GM18909 (cell line): ENCODE measurements at regions not wholly inside any gene's neighbourhood (a gene's known extent, or its start where the extent isn't known, plus 50 kb on each side); places are given as distances from the start of the nearest gene placed in this dataset.
"Not testable (repeated sequence)": the region's sequence is repeated elsewhere in the genome, so short reads cannot be mapped to it uniquely, and the experiment has no call there.

ENCODE experiments used
- ATAC-seq: cut with Tn5 transposase; IDR thresholded peaks from one replicate; pipeline ENCODE4 v1.9.1; 2021; ENCODE audit warnings: mild to moderate bottlenecking; ENCODE audit not compliant: unreplicated experiment, poor library complexity

DNA sequence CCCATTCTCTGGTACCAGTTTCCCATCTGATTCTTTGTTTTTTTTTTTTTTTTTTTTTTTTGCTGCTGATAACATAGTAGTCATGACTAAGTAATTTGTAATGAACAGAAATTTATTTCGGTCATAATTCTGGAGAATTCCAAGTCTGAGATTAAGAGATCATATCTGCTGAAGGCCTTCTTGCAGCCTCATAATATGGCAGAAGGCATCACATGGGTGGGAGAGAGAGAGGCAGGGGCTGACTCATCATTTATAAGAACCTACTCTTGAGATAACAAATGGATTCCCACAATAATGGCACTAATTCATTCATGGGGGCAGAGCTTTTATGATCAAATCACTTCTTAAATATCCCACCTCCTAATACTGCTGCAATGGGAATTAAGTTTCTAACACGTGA lies 1034.3 kb downstream of the STIM2 start:
- ATAC-seq = no peak

DNA sequence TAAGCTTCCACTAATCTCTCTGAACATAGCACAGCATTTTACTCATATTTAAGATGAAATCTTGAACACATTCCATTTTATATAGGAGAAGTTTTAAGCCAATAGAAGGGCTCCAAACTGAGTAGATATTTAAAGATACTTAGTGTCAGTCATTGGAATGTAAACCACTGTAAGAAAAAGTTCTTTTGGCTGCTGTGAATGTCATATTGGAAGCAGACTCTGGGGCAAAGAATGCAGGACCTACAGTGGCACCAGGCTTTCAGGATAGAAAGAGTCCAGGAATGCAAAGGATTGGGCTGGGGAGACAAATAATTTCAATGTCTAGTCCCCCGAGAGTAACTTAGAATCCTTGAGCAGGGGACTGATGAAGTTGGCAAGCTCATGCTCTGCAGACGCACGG lies 1047.7 kb downstream of the STIM2 start:
- ATAC-seq = no peak

DNA sequence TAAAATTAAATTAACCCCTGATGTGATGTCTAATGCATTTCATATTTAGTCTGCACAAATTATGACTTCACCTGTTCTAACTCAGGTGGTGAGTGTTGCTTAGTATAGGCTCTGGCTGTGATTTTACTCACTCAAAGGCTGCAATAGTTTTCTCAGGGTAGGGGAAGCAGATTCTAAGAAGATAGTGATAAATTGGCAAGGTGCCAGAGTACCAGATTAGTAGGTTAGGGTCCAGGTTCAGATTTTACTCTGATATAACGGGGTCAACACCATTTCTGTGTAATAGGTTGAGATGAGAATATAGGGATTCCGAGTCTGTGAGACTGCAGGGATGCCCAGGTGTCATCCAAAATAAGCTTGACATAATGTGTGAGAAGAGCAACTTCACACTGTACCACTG lies 1049.6 kb downstream of the STIM2 start:
- ATAC-seq = no peak

DNA sequence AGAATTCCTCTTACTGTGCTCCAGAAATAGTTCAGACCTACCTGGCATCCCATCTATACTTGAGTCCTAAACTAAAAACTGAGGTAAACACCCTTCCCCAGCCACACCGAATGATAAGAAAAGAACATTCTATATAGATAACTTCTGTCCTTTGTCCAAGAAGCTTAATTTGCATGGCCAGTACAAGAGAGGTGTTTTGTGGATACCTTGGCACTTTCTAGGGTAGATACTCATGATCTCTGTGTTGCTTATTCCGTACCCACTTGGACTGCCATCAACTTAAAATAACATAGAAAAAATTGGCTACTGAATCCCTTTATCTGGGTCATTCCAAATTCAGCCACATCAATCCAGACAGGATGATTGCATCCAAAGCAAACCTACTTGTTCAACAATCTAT lies 1050.4 kb downstream of the STIM2 start:
- no peak for ATAC-seq

- no peak for ATAC-seq
These were observed 1053.1 kb downstream of the STIM2 start for GRCh38 chr4:27913738-27914137.

DNA sequence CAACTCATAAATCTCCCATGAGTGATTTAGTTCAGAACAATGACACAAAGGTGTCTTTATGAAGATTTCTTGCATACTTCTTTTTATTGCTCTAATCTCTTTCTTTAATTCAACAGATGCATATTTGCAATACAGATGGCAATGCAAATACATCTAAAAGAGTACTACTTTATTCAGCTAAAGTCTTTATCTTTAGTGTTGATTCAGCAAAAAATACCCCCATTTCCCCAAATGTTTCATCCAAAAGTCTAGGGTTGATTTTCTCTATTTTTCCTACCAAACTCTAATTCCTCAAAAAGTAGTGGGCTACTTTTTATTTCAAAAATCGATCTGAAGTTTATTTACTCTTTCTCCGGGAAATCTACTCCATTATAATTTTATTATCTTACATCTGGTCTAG lies 1055.2 kb downstream of the STIM2 start:
- ATAC-seq = no peak

- no peak for ATAC-seq
These were observed 1056.0 kb downstream of the STIM2 start for GRCh38 chr4:27916452-27917184.

- no peak for ATAC-seq
These were observed 1056.7 kb downstream of the STIM2 start for GRCh38 chr4:27917381-27917780.

DNA sequence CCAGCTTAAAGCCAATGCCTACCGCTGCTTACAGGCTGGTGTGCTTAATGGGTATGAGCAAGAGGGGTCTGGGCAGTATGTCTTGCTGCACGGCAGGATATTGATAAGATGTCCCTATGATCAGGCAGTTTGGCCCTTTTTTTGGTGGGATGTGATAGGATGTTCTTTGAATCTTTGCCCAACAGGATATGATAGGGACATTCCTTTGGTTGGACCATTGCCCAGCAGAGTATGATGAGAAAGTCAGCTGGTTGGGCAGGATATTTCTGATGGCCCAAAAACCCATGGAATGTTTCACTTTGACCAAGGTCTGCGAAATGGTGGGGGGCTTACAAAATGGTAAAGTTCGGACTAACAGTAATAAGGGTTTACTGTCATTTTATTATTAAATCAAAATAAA lies 1060.6 kb downstream of the STIM2 start:
- no peak for ATAC-seq

GRCh38 chr4:27928761-27929540 lies 1068.3 kb downstream of the STIM2 start:
- ATAC-seq = no peak

DNA sequence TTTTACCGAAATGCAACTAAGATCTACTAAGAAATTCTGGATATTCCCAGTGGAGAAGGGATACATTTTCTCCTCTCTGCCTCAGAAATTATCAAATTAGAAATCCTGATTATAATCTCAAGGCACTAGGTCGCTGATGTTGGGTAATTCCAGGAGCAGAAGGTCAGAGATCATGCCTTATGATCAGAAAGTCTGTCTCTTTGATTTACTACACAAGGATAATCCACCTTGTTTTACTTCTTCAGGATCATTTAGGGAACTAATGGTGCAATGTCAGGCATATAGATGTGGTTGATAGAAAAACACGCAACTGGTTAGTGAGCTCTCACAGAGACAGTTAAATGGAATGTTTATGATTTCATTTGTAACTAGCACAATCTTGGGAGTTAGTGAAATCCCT lies 1069.7 kb downstream of the STIM2 start:
- ATAC-seq = no peak

DNA sequence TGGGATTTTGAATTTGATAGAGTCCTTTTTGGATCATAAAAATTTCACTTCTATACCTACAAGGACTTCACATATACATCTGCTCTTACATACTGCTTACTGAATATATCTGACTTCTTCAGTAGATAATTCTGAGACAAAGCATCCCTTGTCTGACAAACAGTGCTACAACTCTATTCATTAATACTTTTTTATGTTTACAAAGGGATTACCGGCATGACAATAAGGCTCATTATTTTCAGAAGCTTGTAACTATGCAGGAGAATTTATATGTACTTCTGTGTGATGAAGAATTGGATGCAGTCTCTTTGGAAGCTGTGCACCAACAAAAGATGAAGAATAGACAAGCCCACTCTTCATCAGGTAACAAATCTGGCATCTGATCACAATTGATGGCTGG lies 1070.3 kb downstream of the STIM2 start:
- ATAC-seq = no peak

DNA sequence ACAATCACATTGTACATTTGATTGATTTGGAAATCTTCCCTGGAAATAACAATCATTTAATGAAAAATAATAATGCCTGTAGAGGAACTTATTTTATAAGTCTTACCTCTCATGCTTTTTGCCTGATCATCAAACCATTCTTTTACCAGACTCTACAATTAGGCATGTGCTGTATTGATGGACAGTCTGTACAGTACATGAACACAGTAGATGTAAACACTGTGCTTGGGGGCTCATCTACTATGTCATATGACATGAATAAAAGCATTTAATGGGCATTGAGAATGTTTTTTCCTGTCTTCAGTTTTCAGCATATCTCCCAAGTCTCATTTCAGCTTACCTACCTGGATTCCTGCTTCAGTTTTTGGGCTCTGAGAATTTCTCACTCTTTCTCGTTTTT lies 1070.9 kb downstream of the STIM2 start:
- no peak for ATAC-seq

GRCh38 chr4:27934871-27935270 lies 1074.2 kb downstream of the STIM2 start:
- no peak for ATAC-seq

GRCh38 chr4:27946799-27947198 lies 1086.2 kb downstream of the STIM2 start:
- ATAC-seq = no peak

GRCh38 chr4:27947302-27947701 lies 1086.7 kb downstream of the STIM2 start:
- no peak for ATAC-seq

GRCh38 chr4:27964095-27964494 lies 1103.5 kb downstream of the STIM2 start:
- no peak for ATAC-seq

GRCh38 chr4:27966664-27967063 lies 1106.0 kb downstream of the STIM2 start:
- ATAC-seq = no peak

- ATAC-seq = no peak
These were observed 1112.4 kb downstream of the STIM2 start for GRCh38 chr4:27973056-27973455.

DNA sequence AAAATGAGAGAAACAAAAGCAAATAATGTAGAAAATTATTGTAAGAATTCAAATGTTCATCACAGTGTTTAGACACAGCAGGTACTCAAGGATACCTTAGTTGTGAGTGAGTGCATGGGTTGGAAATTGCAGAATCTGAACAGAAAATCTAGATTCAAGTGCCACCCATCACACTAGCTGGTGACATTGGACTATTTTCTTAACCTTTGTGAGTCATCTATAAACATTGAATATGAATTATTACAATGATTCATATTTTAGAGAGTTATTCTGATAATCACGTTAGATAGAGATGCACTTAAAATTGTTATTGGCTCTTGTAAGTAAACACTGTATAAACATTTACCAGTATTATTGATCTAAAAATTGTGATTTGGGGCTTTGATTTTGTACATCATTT lies 1113.1 kb downstream of the STIM2 start:
- ATAC-seq = no peak

DNA sequence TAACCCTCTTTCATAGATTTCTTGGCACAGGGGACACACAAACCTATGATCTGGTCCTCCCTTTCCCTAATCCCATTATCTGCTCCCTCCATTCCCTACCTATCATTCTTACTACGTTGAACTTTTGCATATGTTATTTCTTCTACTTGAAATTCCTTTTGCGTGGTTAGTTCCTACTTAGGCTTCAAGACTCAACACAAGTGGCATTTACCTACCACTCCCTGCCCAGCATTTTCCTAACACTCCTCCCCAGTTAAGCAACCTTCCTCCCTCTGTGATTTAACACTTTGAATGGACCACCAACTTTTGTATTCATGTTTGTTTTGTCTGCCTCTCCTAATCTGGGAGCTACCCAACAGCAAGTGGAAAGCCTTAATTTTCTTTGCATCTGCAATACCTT lies 1113.7 kb downstream of the STIM2 start:
- ATAC-seq = no peak

DNA sequence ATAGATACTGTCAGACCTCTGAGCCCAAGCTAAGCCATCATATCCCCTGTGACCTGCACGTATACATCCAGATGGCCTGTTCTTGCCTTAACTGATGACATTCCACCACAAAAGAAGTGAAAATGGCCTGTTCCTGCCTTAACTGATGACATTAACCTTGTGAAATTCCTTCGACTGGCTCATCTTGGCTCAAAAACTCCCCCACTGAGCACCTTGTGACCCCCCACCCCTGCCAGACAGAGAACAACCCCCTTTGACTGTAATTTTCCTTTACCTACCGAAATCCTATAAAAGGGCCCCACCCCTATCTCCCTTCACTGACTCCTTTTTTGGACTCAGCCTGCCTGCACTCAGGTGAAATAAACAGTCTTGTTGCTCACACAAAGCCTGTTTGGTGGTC lies 1114.2 kb downstream of the STIM2 start:
- not testable (repeated sequence) for ATAC-seq
